Endothelial cell of umbilical vein (primary cell): ENCODE measurements at regions not wholly inside any gene's neighbourhood (a gene's known extent, or its start where the extent isn't known, plus 50 kb on each side); places are given as distances from the start of the nearest gene placed in this dataset.

Experiments used
- BruUV-seq: library from RNA; stranded (reverse); fragments of 400-500 nt; replicated peaks from 2 replicates; lab custom pipeline; 2021; lab: Mats Ljungman, UMichigan
- CTCF ChIA-PET: fragments of 300-600, 350-600 bp; sonication (Branson Sonifier 250); formaldehyde crosslinking; loops from one replicate; lab custom pipeline; 2021; ENCODE audit warnings: antibody characterized with exemption, inconsistent platforms; lab: Charles Lee
- POLR2A ChIA-PET: fragments of 300-600, 350-600 bp; sonication (Branson Sonifier 250); formaldehyde crosslinking; loops from one replicate; lab custom pipeline; 2021; ENCODE audit warnings: antibody characterized with exemption, inconsistent platforms; lab: Charles Lee
- DNase-seq: peaks from one replicate; pipeline ENCODE4 v3.0.0-alpha.2; 2011; ENCODE audit warnings: low read depth, low spot score
- FAIRE-seq: peaks from 2 replicates; lab custom pipeline; 2011; peaks lifted over from hg19 to GRCh38; lab: Jason Lieb, UNC
- H2AFZ ChIP-seq: 2 replicates; pipeline ENCODE4 v1.6.0; 2012; ENCODE audit warnings: low read depth, low read length, control low read depth, inconsistent platforms
- H3K27ac ChIP-seq: 2 replicates; pipeline ENCODE4 v1.5.1; 2011; ENCODE audit warnings: low read depth, mild to moderate bottlenecking, control low read depth, low read length, moderate library complexity; ENCODE audit not compliant: insufficient read depth
- H3K27me3 ChIP-seq, 2 experiments: 2 replicates each; pipeline versions ENCODE4 v1.6.0 to v1.6.1; 2011; ENCODE audit warnings: low read length in 2 of 2, mixed read lengths in 1 of 2; ENCODE audit not compliant: control insufficient read depth in 2 of 2, insufficient read depth in 2 of 2
- H3K36me3 ChIP-seq, 2 experiments: 2 replicates in 1 of 2; 3 replicates in 1 of 2; pipeline ENCODE4 v1.5.1; 2011; ENCODE audit warnings: low read length in 2 of 2, mild to moderate bottlenecking in 1 of 2, moderate library complexity in 1 of 2; ENCODE audit not compliant: control insufficient read depth in 2 of 2, insufficient read depth in 2 of 2; ENCODE audit errors: extremely low read depth in 1 of 2
- H3K4me1 ChIP-seq: 3 replicates; pipeline ENCODE4 v1.5.1; 2011; ENCODE audit warnings: mild to moderate bottlenecking, low read length; ENCODE audit not compliant: control insufficient read depth, insufficient read depth; ENCODE audit errors: extremely low read depth
- H3K4me2 ChIP-seq: 2 replicates; pipeline ENCODE4 v1.6.1; 2011; ENCODE audit warnings: low read length, control low read depth, mixed read lengths; ENCODE audit not compliant: insufficient read depth
- H3K4me3 ChIP-seq, 3 experiments: fragments of 200-600 bp in 1 of 3; sonication (generic), shearing (Covaris generic) in 1 of 3; replicated peaks in 1 of 3; 2 replicates each; pipeline ENCODE4 v1.5.1; 2011 to 2016; ENCODE audit warnings: control low read depth in 3 of 3, low read length in 3 of 3, mild to moderate bottlenecking in 2 of 3, inconsistent platforms in 1 of 3, low read depth in 1 of 3, moderate library complexity in 1 of 3; ENCODE audit not compliant: insufficient read depth in 1 of 3
- H3K79me2 ChIP-seq: 2 replicates; pipeline ENCODE4 v1.6.0; 2012; ENCODE audit warnings: low read length, inconsistent platforms; ENCODE audit not compliant: control insufficient read depth, insufficient read depth
- H3K9ac ChIP-seq: replicated peaks from 2 replicates; pipeline ENCODE3; 2011; ENCODE audit warnings: low read length, control low read depth; ENCODE audit not compliant: insufficient read depth; ENCODE audit errors: extremely low read depth
- H3K9me1 ChIP-seq: replicated peaks from 3 replicates; pipeline ENCODE4 v1.6.0; 2011; ENCODE audit warnings: mild to moderate bottlenecking, low read length; ENCODE audit not compliant: control insufficient read depth, insufficient read depth; ENCODE audit errors: extremely low read depth
- H3K9me3 ChIP-seq: replicated peaks from 2 replicates; pipeline ENCODE4 v1.5.1; 2012; ENCODE audit warnings: low read length, inconsistent platforms; ENCODE audit not compliant: control insufficient read depth, insufficient read depth
- H4K20me1 ChIP-seq: replicated peaks from 2 replicates; pipeline ENCODE3; 2011; ENCODE audit warnings: mild to moderate bottlenecking, low read length; ENCODE audit not compliant: control insufficient read depth, insufficient read depth; ENCODE audit errors: extremely low read depth
- EZH2 ChIP-seq: IDR thresholded peaks from 2 replicates; pipeline ENCODE4 v1.6.1; 2012; ENCODE audit warnings: borderline replicate concordance, low read depth, mild to moderate bottlenecking, moderate library complexity, low read length, inconsistent platforms; ENCODE audit not compliant: severe bottlenecking
- FOS ChIP-seq: IDR thresholded peaks from 2 replicates; pipeline ENCODE4 v1.6.1; 2011; ENCODE audit warnings: mild to moderate bottlenecking, low read length, moderate library complexity, borderline replicate concordance; ENCODE audit not compliant: insufficient read depth
- GATA2 ChIP-seq: IDR thresholded peaks from 2 replicates; pipeline ENCODE4 v1.7.0; 2011; ENCODE audit warnings: low read depth, mild to moderate bottlenecking, moderate library complexity, mixed read lengths, low read length; ENCODE audit not compliant: insufficient read length, insufficient read depth
- JUN ChIP-seq: IDR thresholded peaks from 2 replicates; pipeline ENCODE4 v1.6.1; 2011; ENCODE audit warnings: borderline replicate concordance, low read depth; ENCODE audit not compliant: insufficient read length, insufficient read depth
- MYC ChIP-seq: IDR thresholded peaks from one replicate; pipeline ENCODE4 v1.6.1; 2011; ENCODE audit warnings: mild to moderate bottlenecking, low read depth, low read length
- POLR2A ChIP-seq: IDR thresholded peaks from 2 replicates; pipeline ENCODE4 v1.6.1; 2012; ENCODE audit warnings: low read depth, mild to moderate bottlenecking, control low read depth, low read length
- POLR2AphosphoS5 ChIP-seq: IDR thresholded peaks from 2 replicates; pipeline ENCODE4 v1.6.1; 2012; ENCODE audit warnings: low read depth, mild to moderate bottlenecking, control low read depth, low read length, moderate library complexity; ENCODE audit not compliant: insufficient read depth
- dilution Hi-C: fragments of 300-500 bp; cut with MboI; formaldehyde crosslinking; loops from one replicate; pipeline ENCODE4 v1.15.0; 2019; ENCODE audit warnings: low sequenced_read_pairs; ENCODE audit not compliant: extremely low pct_ligation_motif_present
- intact Hi-C: fragments of 100-400 bp; cut with micrococcal nuclease; formaldehyde crosslinking; loops from one replicate; pipeline ENCODE4 v1.10.0; 2022
- TF ChIP-seq, protein P1 (sequence below): IDR thresholded peaks from 2 replicates; pipeline ENCODE4 v1.6.1; 2011; ENCODE audit not compliant: insufficient read depth, insufficient read length
- TF ChIP-seq, protein P2 (sequence below), 2 donors: IDR thresholded peaks; 1 replicate in 1 of 2; 2 replicates in 1 of 2; pipeline ENCODE4 v1.5.1; 2011; ENCODE audit warnings: low read length in 2 of 2, mild to moderate bottlenecking in 2 of 2, moderate library complexity in 2 of 2, control low read depth in 1 of 2, inconsistent platforms in 1 of 2, low read depth in 1 of 2; ENCODE audit not compliant: insufficient read depth in 1 of 2; ENCODE audit errors: extremely low read depth in 1 of 2

DNA sequence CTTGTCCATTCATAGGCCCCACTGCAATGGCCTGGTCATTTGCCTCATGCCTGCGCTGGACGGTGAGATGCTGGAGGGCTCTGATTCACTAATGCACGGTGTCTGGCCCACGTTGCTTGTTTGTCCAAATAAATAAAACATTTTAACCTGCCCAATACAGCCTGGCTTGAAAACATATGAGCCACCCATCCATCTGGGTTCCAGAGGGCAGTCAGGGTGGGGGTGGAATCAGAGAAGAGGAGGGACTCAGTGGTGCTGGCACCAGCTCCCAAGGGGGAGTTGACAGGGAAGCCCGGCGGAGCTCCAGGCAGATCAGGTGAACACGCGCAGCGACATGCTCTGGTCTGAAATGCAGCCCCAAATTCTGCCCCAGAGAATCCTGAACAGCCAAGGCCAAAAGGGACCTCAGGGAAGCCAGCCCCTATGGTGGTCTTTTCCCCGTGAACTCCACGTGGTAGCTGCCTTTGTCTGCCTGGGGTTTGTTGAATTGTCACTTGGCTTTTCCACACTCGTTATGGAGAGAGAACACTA, 265.2 kb downstream of the UACA start:
- dilution Hi-C loops = no loop called here
- intact Hi-C loops = no loop called here
- no peaks in the 10 kb centered on the region for H3K79me2 ChIP-seq
- H3K27ac ChIP-seq = no peak overlapping the region
- H3K9me1 ChIP-seq = no peaks in the 10 kb centered on the region
- H3K36me3 ChIP-seq = no peaks in the 10 kb centered on the region
- H3K27me3 ChIP-seq = no peaks in the 10 kb centered on the region
- no peaks in the 10 kb centered on the region for H3K9me3 ChIP-seq
- no peak for FAIRE-seq
- no peak overlapping the region for H3K4me3 ChIP-seq
- ChIA-PET POLR2A (no interaction called here), CTCF (interaction anchor here (1.0 kb wide), 2 partner anchors 10 to 32 kb away, joined by 3 to 4 read pairs; no protein-coding TSS in a partner anchor)
- no peaks in the 10 kb centered on the region for H4K20me1 ChIP-seq
- no peak overlapping the region for H3K9ac ChIP-seq
- no TSS peak for BruUV-seq
- DNase-seq = no peak
- no peak overlapping the region for H2AFZ ChIP-seq
- TF ChIP-seq GATA2 = no peak
- no peak for TF ChIP-seq JUN
- TF ChIP-seq, protein P1, sequence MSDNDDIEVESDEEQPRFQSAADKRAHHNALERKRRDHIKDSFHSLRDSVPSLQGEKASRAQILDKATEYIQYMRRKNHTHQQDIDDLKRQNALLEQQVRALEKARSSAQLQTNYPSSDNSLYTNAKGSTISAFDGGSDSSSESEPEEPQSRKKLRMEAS = no peak
- TF ChIP-seq, protein P2, sequence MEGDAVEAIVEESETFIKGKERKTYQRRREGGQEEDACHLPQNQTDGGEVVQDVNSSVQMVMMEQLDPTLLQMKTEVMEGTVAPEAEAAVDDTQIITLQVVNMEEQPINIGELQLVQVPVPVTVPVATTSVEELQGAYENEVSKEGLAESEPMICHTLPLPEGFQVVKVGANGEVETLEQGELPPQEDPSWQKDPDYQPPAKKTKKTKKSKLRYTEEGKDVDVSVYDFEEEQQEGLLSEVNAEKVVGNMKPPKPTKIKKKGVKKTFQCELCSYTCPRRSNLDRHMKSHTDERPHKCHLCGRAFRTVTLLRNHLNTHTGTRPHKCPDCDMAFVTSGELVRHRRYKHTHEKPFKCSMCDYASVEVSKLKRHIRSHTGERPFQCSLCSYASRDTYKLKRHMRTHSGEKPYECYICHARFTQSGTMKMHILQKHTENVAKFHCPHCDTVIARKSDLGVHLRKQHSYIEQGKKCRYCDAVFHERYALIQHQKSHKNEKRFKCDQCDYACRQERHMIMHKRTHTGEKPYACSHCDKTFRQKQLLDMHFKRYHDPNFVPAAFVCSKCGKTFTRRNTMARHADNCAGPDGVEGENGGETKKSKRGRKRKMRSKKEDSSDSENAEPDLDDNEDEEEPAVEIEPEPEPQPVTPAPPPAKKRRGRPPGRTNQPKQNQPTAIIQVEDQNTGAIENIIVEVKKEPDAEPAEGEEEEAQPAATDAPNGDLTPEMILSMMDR (IDR thresholded peaks at IDR 0.05; ENCODE audit: extremely low read depth in 1 of 2, insufficient read depth in 1 of 2, low read depth in 1 of 2, low read length in 2 of 2) = no peak
- no peak for TF ChIP-seq MYC
- TF ChIP-seq POLR2A = no peak
- no peak for TF ChIP-seq EZH2
- TF ChIP-seq FOS = no peak
- TF ChIP-seq POLR2AphosphoS5 = no peak
- H3K4me2 ChIP-seq = no peak overlapping the region
- peaks cover 4% of the 10 kb centered on the region for H3K4me1 ChIP-seq
